Sigmoid colon (tissue), 3 donors: ENCODE measurements at regions not wholly inside any gene's neighbourhood (a gene's known extent, or its start where the extent isn't known, plus 50 kb on each side); places are given as distances from the start of the nearest gene placed in this dataset.

Experiments
- CTCF ChIP-seq, 4 experiments: fragments of 450-650 bp in 3 of 4; fragments of 200-600 bp in 1 of 4; IDR thresholded peaks; one replicate each; pipeline ENCODE4 v1.5.1; 2016 to 2019; ENCODE audit warnings: antibody characterized with exemption in 4 of 4, mild to moderate bottlenecking in 3 of 4, moderate library complexity in 2 of 4
- POLR2A ChIP-seq, 2 donors: fragments of 450-650 bp; IDR thresholded peaks; one replicate each; pipeline ENCODE4 v1.6.1; 2016; ENCODE audit warnings: antibody characterized with exemption in 2 of 2, mild to moderate bottlenecking in 2 of 2, moderate library complexity in 2 of 2

DNA sequence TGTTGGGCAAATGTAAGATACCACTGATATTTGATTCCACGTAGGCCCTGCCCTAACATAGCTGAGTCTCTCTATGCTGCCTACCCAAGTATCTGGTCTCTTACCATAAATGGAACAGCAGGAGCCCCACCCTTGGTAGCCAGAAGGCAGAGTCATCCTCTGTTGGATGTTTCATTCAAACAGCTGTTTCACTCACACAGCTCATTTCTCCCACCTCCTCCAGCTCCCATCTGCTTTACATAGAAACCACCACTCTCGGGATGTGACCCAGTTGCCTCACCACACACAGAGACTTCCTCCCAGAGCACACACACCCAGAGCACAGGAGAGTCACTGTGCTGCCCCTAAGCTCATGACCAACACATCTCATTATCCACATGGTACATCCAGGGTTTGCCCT is 165.3 kb downstream of the TMEM167A start:
- TF ChIP-seq CTCF (IDR thresholded peaks at IDR 0.05) = no peak
- TF ChIP-seq POLR2A (IDR thresholded peaks at IDR 0.05) = no peak
